ENCODE measurements at regions not wholly inside any gene's neighbourhood (a gene's known extent, or its start where the extent isn't known, plus 50 kb on each side); places are given as distances from the start of the nearest gene placed in this dataset.
"Not testable (repeated sequence)": the region's sequence is repeated elsewhere in the genome, so short reads cannot be mapped to it uniquely, and the experiment has no call there.

DNA sequence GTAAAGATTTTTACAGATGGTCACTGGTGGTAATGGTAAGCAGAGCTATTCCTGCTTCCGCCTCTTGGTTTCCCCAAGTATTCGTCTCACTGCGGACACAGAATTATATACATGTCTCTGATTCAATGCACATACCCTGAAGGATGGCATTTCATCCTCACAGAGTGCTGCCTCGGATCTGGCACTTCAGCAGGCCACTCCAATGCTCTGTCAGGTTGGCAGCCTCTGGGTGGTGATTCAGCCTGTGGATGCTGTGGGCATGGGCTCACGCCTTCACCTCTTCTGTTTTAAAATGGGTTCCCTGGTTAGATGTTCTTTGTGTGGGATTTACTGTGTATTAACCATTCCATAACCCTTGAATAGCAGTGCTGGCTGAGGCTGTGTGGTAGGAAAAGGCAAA lies 182.6 kb upstream of the ZNF608 start:
- DNase-seq, result no peak

DNA sequence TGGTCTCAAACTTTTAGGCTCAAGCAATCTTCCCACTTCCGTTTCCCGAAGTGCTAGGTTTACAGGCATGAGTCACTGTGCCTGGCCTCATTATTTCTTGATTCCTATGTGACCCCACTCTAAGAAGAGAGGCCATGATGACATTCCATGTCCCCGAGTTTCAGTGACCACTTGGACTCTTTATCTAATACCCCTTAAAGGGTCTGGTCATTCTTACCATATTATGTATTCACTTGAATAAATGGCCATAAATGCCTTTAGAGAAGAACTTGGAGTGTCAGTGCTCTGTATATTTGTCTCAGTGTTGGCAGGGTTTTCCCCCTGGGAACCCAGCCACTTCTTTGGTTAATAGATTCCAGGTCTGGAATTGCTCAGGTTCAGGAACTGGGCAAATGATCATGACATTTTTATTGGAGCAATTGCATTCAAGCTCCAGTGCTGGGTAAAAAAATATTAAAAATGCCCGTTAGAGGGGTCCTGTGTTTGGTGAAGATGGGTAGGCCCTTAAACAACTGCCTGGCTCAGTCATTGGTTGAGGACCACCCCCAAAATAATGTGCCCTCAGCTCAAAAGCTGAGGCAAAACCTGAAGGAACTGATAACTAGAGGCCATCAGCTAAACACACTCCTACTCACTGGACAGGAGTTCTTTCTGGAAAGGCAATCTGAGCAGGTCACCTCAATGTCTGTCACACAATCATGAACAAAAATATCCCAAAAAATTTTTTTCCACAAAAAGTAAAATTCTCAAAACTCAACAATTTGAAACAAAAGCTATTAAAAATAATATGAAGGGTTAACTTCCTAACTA lies 186.6 kb upstream of the ZNF608 start:
- DNase-seq, result no peak

DNA sequence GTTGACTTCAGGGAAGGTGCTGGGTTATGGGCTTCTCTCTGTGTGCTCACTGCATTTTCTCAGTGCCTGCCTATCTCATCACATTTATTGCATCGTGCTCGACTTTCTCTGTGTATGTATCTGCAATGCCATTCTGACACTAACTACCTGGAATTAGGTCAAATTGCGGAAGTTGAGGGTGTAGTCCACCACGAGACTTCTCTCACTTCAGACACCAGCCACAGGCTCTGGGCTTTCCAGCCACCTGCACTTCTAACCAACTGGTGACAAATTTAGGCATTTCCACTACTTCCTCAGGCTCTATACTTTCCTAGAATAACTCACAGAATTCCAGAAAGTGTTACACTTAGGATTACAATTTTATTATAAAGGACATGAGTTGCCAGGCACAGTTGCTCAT lies 188.6 kb upstream of the ZNF608 start:
- DNase-seq, result no peak

DNA sequence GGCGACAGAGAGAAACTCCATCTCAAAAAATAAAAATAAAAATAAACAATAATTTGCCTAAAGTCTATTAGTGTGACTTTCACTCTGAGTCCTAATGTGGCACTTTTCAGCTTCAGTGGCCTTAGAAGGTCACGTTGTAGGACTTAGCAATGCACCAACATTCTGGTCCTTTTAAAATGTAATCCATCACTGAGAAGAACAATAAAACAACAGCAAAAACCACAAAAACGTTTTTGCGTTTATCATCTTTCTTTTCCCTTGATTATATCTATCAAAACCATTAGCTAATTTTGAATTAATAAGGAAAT lies 190.1 kb upstream of the ZNF608 start:
- DNase-seq, result no peak

DNA sequence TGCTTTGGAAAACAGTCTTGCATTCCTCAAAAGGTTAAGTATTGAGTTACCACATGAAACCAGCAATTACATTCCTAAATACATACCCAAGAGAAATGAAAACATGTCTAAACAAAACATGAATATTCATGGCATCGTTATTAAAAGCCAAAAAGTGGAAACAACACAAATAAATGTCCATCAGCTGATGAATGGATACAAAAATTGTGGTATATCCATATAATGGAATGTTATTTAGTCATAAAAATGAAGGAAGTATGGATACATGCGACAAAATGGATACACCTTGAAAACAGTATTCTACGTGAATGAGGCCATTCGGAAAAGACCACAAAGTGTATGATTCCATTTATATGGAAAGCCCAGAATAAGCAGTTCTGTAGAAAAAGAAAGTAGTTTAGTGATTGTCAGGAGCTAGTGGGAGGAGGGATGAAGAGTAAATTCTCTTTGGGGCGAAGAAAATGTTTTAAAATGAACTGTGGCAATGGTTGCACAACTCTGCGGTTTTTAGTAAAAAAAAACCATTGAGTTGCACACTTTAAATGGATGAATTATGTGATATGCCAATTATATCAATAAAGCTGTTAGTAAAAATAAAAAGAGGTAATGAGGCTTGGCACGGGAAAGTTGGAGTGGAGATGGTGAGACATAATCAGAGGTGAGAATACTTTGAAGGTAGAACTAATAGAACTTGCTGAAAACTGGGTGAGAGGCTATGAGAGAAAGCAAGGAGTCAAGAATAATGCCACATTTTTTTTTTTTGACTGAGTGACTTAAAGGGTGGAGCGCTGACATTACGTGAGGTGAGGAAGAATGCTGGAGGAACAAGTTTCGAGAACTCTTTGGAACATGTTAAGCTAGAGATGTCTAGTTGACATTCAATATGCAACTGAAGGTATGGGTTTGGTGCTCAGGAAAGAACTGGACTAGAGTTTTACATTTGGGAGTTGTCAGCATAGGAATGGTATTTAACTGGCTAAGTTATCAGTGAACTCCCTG lies 194.9 kb upstream of the ZNF608 start:
- DNase-seq, result no peak

DNA sequence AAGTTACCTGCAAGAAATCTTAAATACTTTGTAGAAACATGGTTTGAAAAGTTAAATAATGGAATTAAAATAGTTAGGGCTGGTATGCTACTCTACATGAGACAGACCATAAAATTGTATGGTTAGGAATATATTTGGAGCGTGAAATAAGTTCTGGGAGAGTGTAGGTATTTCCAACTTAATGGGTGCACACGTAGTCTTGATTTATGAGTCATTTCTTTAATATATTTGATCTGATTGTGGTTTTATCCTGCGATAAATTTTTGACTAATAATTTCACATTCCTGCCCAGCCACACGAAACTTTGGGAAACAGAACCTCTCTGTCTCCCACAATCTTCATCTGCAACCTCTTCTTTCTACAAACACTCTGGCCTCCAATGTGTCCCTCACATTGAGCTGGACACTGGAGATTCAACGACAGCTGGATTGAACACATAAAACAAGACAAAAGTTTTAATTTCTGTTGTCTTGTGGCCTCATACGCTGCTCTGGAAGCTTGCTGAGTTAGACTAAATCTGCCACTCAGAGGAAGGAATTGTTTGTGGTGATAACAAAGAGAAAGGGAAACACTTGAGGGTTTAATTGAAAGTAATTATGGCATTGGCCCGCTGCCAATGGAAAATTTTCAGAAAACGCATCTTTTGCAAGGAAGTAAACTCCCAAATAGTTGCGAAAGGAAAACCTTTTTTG lies 201.8 kb upstream of the ZNF608 start:
- no peak for DNase-seq

DNA sequence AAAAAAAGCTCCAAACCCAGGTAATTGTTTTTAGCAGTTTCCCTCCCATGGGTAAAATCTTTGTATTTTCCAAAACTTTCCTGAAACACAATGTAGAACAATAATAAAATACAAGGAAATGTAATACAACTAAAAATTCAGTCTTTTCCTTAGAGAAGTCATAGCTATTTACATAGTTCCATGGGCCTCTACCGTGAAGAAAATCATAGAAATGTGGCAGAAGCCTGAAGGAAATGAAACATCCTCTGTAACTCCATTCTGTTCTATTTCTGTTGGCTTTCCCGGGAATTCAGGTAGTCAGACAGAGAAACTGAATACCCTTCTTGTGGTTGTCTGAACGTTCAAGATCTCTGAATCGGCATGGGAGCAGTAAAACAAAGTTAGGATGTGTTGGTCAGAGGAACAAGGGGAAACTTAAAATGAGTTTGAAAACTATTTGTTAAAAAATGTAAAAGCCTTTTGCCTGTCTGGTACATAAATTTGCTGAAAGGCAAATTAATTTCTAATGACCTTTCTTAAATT lies 202.4 kb upstream of the ZNF608 start:
- no peak for DNase-seq

DNA sequence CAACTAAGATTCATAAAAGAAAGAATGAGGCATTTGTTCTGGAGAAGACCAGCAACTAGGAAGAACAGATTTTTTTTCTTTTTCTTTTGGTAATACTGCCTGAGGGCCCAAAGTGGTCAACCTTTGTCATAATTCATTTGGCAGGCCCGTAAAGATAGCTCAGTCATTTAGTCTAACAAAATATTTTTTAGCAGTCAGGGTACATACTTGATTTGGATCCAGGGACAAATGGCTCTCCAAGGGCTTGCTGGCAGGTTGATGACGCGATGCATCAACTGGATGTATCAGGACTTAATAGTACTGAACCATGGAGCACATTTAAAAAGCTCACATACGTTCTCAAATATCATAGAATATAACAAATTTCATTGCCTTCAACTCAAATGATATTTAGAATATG lies 203.4 kb upstream of the ZNF608 start:
- DNase-seq, result no peak

DNA sequence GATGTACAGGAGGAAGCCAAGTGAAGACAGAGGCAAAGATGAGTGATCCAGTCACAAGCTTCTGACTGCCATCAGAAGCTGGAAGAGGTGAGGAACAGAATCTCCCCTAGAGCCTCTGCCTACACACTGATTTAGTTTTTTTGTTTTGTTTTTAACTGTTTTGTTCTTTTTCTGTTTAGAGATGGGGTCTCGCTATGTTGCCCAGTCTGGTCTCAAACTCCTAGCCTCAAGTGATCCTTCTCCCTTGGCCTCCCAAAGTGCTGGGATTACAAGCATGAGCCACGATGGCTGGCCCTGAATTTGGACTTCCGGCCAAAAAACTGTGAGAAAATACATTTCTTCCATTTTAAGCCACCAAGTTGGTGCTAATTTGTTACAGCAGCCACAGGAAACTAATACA lies 204.7 kb upstream of the ZNF608 start:
- no peak for DNase-seq

DNA sequence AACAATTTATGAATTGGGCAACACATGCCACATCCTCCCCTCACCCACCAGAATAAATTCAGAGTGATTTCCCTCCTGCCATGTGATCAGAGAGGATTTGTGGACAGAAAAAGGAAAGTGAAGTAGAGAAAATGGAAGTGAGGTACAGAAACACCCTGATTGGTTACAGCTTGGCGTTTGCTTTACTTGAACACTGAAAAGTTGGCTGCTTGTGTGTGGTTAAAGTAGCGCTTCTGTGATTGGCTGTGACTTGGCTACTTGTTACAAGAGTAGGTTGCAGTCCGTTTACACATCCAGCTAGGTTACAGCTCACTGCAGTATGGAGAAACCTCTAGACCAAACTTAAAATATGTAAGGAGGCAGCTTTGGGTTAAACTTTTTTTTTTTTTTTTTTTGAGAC lies 205.2 kb upstream of the ZNF608 start:
- no peak for DNase-seq

DNA sequence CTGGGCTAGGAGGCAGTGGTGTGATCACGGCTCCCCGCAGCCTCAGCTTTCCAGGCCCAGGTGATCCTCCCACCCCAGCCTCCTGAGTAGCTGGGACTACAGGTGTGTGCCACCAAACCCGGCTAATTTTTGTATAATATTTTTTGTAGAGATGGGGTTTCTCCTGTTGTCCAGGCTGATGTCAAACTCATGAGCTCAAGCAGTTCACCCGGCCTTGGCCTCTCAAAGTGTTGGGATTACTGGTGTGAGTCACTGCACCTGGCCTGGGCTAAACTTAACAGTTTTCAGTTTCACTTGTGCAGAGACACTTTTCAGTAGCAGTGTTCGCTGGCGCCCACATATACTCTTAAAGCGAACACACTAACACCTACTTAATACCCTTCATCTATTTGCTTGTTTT lies 205.6 kb upstream of the ZNF608 start:
- no peak for DNase-seq

DNA sequence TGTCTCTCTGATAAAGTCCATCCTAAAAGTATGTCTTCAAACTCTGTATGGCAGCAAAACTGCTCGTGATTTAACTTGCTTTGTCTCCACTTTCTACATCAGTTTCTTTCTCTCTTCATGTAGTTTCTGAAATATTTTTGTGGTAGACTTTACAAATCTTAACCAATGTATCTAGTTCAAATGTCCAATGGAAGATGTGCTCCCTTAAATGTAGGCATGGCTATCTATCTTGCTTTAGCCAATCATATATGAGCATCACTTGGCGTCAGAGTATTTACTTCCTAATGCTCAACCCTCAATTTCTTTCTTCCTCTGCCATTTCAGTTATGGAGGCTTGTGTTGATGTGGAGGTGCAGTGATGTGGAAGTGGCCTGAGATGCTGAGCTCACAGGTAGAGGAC lies 206.1 kb upstream of the ZNF608 start:
- DNase-seq, result no peak

DNA sequence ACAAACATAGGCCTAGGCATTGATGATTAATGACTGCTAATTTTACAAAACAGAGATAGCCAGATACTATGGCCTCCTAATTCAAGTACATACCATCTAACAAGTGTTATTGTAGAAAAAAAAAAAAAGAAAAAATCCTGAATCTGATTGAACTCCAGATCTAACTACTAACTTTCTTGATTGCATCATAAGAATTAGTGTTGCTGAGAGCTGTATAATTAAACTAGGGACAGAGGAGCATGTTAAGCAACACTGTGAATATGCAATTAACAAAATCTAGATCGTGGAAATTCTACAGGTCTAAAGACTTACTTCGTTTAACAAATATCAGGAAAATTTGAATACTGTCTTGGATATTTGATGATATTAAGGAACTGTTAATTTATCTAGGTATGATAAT lies 208.3 kb upstream of the ZNF608 start:
- no peak for DNase-seq

DNA sequence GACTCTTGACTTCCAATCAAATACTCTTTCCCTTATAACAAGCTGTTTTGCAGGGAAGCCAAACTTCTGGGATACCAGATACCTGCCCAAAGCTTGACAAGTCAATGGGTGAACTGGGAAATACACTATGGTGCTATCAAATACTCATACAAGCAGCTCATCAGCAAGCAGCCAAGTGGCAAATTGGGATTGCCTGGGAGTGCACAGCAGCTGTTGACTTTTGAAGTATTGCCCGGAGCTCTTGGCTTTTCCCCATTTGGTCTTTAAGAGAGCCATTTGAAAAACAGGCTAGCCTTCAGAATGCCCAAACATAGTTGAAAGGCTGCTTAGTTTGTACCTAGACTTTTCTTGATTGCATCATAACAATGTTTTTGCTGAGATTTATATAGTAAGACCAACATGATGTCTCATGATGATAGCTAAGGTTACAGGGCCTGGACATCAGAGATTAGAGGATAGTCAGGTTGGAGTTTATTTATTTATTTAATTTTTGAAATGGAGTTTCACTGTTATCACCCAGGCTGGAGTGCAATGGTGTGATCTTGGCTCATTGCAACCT lies 210.1 kb upstream of the ZNF608 start:
- no peak for DNase-seq

DNA sequence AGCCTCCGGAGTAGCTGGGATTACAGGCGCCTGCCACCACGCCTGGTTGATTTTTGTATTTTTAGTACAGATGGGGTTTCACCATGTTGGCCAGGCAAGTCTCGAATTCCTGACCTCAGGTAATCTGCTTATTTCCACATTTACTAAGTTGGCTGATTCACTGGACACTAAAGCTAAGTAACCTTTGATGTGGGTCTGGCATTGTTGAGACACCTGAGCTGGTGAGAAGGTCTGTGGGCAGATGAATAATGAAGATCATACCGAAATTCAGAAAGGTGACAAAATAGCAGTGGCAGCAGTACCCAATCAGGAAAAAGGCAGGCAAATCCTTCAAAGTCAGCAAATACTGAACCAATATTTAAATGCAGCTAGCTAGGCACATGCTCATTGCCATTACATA lies 210.6 kb upstream of the ZNF608 start:
- no peak for DNase-seq

DNA sequence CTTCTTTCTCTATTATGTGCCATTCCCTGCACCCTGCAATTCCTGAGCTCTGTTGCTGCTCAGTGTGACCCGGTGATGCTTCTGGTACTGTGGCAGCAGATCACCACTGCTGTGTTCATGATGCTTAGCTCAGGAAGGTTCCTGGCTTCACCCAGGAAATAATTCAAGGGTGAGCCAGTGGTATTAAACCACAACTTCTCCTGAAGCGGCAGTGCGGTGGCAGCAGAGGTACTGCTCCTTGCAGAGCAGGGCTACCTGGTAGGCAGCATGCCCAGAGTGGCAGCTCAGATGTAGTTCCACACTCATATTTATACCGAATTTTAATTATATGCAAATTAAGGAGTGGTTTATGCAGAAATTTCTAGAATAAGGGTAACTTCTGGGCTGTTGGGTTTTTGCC lies 213.8 kb upstream of the ZNF608 start:
- DNase-seq, result no peak

DNA sequence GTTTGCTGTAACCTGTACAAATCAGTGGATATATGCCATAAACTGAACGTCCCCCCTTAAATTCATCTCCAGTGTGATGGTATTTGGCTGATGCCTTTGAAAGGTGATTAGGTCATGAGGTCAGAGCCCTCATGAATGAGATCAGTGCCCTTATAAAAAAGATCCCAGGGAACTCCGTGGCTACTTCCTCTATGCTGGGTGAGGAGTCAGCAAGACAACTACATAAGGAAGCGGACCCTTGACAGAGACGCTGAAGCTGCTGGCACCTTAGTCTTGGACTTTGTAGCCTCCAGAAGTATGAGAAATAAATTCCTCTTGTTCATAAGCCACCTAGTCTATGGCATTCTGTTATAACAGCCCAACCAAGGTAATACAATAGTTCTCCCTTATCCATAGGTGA lies 215.1 kb upstream of the ZNF608 start:
- no peak for DNase-seq

DNA sequence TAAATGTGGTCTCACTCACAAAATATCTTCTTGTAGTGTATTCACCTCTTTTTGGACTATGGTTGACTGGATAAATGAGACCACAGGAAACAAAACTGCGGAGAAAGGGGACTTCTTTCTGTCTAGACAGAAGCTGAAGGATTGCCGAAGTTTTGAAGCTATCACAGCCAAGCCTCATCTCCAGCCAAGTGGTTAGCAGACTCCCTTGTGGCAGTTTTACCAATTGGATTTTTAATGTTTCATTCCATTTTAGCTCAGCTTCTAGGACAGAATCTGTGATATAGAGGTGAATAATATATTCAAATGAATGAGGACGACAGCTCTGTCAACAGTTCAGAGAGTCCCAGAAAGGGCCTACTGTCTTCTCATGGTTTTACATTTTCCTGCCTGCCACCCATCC lies 215.7 kb upstream of the ZNF608 start:
- DNase-seq, result no peak

DNA sequence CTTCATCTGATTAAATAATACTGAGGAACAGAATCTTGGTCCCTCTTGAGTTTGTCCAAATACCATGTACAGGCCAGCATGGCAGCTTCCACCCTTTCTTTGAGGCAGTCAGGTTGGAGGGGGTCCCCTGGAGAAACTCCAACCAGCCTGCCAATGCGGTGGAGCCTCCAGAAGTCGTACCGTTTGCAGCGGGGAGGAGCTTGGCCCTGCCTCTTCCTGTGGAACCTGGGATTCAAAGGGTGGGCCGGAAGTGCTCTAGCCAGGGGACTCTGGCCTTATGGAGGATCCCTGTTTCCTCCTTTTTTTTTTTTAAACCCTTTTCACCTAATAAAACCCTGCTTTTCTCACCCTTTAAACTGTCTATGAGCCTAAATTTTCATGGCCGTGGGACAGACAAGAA lies 216.3 kb upstream of the ZNF608 start:
- DNase-seq, result no peak

DNA sequence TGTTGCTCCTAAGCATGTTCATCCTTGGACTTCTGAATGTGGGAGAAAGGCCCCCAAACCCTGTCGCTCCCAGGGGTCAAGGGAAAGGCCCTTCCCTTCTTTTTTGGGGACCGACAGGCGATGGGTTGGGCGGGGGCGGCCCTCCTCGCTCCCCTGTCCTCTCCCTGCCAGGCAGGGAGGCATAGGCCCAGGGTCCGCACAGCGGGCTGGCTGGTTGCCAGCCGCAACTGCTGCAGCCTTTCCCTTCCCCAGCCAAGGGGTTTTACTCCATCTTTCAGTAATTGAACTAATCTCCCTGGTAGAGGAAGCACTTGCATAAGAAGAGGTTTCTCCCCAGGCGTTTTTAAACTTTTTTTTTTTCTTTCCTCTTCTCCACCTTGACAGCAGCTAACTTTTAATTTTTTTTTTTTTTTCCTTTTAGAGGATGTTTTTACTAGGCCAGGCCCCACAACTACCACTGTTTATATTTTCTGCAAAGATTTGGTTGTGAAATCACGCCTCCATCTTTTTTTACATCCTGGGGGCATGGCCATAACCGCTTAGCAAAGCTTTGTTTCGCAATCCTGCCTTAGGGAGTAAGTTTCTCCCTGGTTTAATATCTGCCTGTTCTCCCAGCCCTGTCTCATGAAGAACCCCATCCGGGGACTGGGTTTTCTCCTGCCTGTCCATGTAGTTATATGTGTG lies 216.9 kb upstream of the ZNF608 start:
- DNase-seq, result no peak

DNA sequence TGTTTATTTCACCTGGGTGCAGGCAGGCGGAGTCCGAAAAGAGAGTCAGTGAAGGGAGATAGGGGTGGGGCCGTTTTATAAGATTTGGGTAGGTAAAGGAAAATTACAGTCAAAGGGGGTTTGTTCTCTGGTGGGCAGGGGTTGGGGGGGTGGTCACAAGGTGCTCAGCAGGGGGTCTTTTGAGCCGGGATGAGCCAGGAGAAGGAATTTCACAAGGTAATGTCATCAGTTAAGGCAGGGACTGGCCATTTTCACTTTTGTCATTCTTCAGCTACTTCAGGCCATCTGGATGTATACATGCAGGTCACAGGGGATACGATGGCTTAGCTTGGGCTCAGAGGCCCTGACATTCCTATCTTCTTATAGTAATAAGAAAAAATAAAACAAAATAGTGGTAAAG lies 220.3 kb upstream of the ZNF608 start:
- DNase-seq, result not testable (repeated sequence)

DNA sequence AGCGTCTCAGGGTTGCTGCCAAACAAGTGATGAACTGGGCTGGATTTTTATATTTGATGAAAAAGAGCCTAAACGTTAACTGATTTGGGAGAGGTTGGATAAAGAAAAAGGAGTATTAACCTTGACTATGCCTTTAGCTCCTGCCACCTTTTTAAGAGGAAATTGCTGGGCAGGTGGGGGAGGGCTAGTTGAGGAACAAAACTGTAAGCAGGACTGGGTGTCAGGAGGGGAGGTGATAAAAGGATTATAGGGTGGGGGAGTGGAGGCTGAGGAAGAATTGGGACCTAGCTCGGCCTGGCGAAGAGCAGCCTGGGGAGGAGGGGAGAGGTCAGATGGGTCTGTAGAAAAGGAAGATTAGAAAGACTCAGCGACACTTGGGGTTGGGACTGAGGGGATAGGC lies 223.9 kb upstream of the ZNF608 start:
- DNase-seq, result not testable (repeated sequence)

DNA sequence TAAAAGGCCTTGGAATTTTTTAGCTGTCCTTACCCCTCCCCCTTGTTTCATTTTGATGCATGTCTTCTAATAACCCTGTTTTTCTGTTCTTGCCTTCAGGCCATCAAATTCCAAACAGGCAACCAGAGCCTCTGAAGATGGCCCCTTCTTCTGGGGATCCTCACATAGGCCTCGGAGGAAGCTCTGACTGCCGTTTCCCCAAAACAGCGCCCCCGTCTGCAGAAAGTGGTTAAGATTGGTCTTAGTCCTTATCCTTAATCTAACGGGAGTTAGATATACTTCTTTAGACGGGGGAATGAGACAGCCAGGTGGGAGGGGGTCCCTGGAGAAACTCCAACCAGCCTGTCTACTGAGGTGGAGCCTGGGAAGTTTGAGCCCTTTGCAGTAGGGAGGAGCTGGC lies 226.3 kb upstream of the ZNF608 start:
- DNase-seq, result no peak

All from stimulated activated CD8-positive, alpha-beta memory T cell treated with anti-CD3 and anti-CD28 coated beads, Interleukin-4, amount 100 ng/mL, for 48 hours (primary cell).